D341Med (cell line): ENCODE measurements at regions not wholly inside any gene's neighbourhood (a gene's known extent, or its start where the extent isn't known, plus 50 kb on each side); places are given as distances from the start of the nearest gene placed in this dataset.
A peak's percentile ranks its signal among the peaks of the same experiment; 100 is the strongest.
"Not testable (repeated sequence)": the region's sequence is repeated elsewhere in the genome, so short reads cannot be mapped to it uniquely, and the experiment has no call there.

Experiments used
- DNase-seq: peaks from one replicate; pipeline ENCODE4 v3.0.0; 2012; ENCODE audit warnings: low spot score

DNA sequence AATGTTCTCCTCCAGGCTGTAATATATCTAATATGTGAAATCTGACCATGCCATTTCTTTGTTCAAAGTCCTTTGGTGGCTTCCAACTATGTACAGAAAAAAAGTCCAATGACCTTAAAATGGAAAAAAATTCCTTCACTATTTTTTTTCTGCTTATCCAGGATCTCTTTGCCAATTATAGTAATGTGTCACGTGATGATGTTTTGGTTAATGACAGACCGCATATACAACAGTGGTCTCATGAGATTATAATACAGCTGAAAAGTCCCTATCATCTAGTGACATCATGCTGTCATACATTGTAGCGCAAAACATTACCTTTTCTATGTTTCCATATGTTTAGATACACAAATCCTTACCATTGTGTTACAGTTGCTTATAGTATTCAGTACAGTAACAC is 477.6 kb downstream of the TMEM232 start:
- DNase-seq: no peak

DNA sequence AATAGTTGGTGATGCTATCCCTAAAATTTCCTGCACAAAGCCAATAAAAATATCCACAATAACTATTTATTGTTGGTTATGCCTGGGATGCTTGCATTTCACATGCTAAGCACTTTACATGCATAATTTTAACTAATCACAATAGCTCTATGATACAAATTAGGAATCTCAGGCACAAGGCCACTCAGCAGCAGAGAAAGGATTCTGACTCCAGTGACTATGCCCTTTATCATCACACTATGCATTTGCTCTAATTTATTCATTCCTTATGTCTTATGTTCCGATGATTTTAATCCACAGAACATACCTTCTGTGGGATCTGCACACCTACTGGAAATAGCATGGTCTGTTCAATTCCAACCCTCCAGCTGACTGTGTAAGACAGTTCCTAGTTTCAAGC is 476.1 kb downstream of the TMEM232 start:
- no peak for DNase-seq

DNA sequence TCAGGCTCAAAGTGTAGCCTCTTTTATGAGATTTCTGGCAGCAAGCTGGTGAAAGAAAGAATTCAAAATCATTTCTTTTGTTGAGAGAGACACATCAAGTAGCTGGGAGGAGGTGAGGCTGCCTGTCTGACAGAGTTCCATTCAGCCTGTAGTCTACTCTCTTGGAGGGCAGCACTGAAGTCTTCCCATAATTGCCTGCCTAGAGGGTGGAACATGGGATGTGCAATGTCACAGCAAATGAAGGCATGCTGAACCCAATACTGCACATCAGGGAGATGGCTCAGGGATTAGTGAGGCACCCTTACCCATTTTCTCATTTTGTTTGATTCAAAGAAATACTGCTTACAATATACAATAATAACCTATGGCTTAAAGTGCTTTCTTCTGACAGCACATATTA is 475.7 kb downstream of the TMEM232 start:
- DNase-seq: no peak

DNA sequence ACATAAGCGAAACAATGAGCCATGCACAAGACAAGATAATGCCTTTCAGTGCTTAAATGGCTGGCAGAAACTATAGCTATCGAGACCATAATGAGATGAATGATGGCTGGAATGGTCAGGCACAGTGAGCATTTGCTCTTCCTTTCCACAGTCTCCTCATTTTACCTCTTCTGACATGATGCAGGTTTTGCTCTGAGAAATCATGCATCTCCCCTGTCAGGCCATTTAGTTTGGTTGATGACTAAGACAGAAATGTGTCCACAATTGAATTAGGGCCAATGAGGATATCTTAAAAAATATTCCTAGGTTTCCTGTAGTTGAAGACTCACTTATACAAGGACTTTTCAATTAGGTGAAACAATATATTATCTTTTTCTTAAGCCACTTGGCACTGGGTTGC is 475.1 kb downstream of the TMEM232 start:
- DNase-seq: no peak

GRCh38 chr5:110255194-110255593 is 471.3 kb downstream of the TMEM232 start:
- no peak for DNase-seq

DNA sequence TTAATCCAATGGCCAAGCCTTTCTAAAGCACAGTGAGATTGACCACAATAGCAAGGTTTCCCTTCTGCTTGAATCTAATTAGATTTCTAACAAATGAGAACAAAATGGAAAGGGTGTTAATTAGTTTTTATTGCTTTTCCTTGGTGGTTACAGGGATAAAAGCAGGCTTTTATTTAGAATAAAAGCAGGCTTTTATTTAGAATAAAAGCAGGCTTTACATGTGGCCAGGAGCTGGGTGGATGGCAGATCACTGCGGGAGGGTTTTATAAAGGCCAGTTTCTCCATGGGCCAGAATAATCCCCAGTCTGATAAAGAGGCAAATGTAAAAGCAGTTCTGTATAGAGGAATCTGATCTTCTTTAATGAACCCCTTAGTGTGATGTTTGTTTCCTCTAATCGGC is 470.2 kb downstream of the TMEM232 start:
- no peak for DNase-seq

GRCh38 chr5:110257971-110258370 is 468.5 kb downstream of the TMEM232 start:
- no peak for DNase-seq

GRCh38 chr5:110258460-110259216 is 467.8 kb downstream of the TMEM232 start:
- DNase-seq: peak; percentile 24

DNA sequence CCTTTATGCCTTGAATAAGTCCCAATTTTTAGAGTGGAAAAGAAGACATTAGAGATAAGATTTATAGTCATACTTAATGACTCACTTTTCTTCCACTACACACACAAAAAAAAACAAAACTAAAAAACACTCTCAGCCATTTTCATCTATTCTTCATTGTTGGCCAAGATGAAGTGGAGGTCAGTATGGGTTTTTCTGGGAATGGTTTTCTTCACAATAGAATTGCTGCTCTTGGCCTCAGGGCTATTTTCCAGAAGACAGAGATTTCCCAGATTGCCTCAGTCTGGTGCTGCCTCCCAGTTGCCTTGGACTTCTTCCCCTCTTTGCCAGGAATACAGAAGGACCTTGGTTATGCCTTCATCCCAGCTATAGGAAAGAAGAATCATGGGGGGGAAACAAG is 463.7 kb downstream of the TMEM232 start:
- DNase-seq: no peak

- no peak for DNase-seq
Measured at GRCh38 chr5:110264661-110265060, 461.8 kb downstream of the TMEM232 start.

- no peak for DNase-seq
Measured at GRCh38 chr5:110265162-110265561, 461.3 kb downstream of the TMEM232 start.

DNA sequence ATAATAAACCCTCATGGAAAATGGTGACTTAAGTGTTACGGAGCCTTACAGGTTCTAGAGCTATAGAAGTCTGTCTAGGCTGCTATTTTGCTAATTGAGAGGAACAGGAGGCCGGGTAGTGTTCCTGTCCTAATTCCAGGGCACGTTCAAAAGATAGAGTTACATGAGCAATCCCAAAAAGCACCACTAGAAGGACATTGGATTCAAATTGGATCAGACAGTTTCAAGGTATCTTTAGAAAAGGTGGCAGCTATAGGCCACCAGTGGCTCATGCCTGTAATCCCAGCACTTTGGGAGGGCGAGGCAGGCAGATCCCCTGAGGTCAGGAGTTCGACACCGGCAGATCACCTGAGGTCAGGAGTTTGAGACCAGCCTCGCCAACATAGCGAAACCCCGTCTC is 458.8 kb downstream of the TMEM232 start:
- no peak for DNase-seq

- no peak for DNase-seq
Measured at GRCh38 chr5:110268283-110268682, 458.2 kb downstream of the TMEM232 start.

- DNase-seq: no peak
Measured at GRCh38 chr5:110268985-110269384, 457.5 kb downstream of the TMEM232 start.

- DNase-seq: no peak
Measured at GRCh38 chr5:110269478-110270142, 456.9 kb downstream of the TMEM232 start.

- DNase-seq: no peak
Measured at GRCh38 chr5:110275878-110276277, 450.6 kb downstream of the TMEM232 start.

DNA sequence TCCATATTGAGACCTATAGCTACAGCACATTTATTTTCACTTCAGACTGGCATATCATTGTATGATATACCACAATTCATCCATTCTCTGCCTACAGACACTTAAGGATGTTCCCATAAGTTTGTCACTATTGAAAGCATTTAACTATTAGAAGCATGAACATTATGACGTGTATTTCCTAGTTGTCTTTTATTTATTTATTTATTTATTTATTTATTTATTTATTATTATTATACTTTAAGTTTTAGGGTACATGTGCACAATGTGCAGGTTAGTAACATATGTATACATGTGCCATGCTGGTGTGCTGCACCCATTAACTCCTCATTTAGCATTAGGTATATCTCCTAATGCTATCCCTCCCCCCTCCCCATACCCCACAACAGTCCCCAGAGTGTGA is 448.0 kb downstream of the TMEM232 start:
- not testable (repeated sequence) for DNase-seq

DNA sequence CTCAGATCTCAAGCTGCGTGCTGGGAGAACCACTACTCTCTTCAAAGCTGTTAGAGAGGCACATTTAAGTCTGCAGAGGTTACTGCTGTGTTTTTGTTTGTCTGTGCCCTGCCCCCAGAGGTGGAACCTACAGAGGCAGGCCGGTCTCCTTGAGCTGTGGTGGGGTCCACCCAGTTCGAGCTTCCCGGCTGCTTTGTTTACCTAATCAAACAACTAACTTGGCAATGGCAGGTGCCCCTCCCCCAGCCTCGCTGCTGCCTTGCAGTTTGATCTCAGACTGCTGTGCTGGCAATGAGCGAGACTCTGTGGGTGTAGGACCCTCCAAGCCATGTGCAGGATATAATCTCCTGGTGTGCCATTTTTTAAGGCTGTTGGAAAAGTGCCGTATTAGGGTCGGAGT is 442.4 kb downstream of the TMEM232 start:
- not testable (repeated sequence) for DNase-seq

DNA sequence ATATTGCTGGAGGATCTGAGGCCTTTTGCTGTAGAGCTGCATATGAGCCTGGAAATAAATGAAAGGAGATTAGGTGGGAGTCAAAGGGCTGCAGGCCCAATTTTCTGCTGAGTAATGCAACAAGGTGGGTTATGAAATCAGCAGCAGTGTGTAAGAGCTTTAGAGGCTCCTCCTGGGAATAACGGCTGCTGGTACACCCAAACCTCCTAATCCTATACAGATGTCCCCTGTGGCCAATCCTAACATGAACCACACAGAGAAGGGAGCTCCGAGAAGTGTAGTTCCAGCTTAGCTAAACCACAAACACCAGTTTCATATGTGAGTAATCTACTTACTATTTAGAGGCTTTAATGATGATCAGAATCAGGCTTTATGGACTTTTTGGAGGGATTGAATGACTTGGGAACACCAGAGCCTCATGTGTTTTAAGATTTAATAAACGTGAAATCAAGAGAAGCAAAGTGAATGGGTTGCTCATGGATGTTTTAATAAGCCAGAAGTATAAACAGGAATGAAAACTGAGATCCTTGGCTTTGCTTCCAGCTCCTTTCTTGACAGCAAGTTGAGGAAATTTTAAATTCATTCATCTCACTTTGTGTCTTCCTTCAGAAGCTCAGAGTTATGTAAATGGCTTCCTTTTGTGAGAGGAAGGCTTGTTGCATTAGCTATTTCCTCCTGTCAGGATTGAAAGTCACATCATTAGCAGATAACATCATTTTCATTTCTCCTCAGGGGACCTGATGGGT is 437.5 kb downstream of the TMEM232 start:
- DNase-seq: peak; percentile 79

GRCh38 chr5:110289512-110289810 is 437.0 kb downstream of the TMEM232 start:
- DNase-seq: no peak

DNA sequence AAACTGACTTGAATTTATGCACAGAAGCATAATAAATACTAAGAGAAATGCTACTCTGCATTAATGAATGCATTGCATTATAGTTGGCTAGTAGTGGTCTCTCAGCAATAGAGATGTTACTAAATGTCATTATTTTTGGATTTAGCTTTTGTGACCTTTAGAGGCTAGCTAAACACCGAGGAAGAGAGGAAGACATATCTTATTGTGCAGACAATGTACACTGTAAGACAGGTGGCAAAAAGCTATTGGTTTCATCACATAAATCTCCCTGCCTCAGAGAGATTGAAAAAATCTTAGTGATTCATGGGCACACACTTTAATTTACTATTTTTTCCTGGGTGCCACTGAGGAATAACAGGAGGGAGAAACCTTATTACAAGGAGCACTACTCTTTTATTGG is 435.9 kb downstream of the TMEM232 start:
- DNase-seq: no peak

DNA sequence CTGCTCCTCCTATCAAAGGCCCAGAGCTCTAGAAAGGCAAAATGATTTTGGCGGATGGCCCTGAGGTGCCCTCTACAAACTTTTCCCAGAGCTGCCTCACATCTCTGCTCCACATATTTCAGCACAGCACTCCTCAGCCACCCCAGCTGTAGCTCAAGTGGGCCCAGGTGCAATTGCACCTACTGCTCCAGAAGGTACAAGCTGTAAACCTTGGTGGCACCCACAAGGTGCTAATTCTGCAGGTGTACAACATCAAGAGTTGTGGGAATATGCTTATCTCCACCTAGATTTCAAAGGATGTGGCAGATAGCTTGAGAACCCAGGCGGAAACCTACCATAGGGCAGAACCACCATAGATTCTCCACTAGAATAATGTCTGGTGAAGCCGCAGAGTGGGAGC is 432.2 kb downstream of the TMEM232 start:
- DNase-seq: no peak

GRCh38 chr5:110297152-110297670 is 429.3 kb downstream of the TMEM232 start:
- DNase-seq: no peak
